ENCODE measurements at regions not wholly inside any gene's neighbourhood (a gene's known extent, or its start where the extent isn't known, plus 50 kb on each side); places are given as distances from the start of the nearest gene placed in this dataset.

GRCh38 chr16:9689597-9689996 lies 492.6 kb downstream of the GRIN2A start:
- DNase-seq (ENCODE audit: low spot score): no peak

- DNase-seq (ENCODE audit: low spot score): no peak
Observed at GRCh38 chr16:9695152-9695551, 487.1 kb downstream of the GRIN2A start.
